ENCODE measurements at regions not wholly inside any gene's neighbourhood (a gene's known extent, or its start where the extent isn't known, plus 50 kb on each side); places are given as distances from the start of the nearest gene placed in this dataset.

GRCh38 chr2:174016447-174016846 lies 51.3 kb upstream of the SP3 start (continued):
- no peak for TF ChIP-seq ZNF462 (CRISPR knock-in tag; IDR thresholded peaks at IDR 0.05)
- no peak for TF ChIP-seq JUNB (IDR thresholded peaks at IDR 0.05; ENCODE audit: unreplicated experiment)
- TF ChIP-seq NANOG (IDR thresholded peaks at IDR 0.05; ENCODE audit: borderline replicate concordance): no peak
- no peak for TF ChIP-seq ZNF114 (CRISPR knock-in tag; IDR thresholded peaks at IDR 0.05)
- TF ChIP-seq ZNF331 (CRISPR knock-in tag; IDR thresholded peaks at IDR 0.05; ENCODE audit: low read depth): no peak

- Histone ChIP-seq H3K4me3 (no peak overlapping the region), H3K79me2 (replicated peaks; ENCODE audit: insufficient read depth) (no peaks in the 10 kb centered on the region), H3K36me3 (ENCODE audit: insufficient read depth) (no peaks in the 10 kb centered on the region), H2AFZ (no peak overlapping the region), H4K20me1 (replicated peaks; ENCODE audit: insufficient read depth) (no peaks in the 10 kb centered on the region), H3K9me2 (ENCODE audit: insufficient read depth) (no peaks in the 10 kb centered on the region), H3K27me3 (ENCODE audit: insufficient read depth) (peaks cover 12% of the 10 kb centered on the region; the same call in 1 of the 2 replicates), H3K4me2 (no peak overlapping the region), H3K27ac (ENCODE audit: low read depth) (no peak overlapping the region), H3K4me1 (ENCODE audit: insufficient read depth) (peaks cover 26% of the 10 kb centered on the region), H3F3A (replicated peaks; ENCODE audit: low read depth) (no peaks in the 10 kb centered on the region)
- H3K27ac Mint-ChIP-seq: no peak overlapping the region
- H3K4me1 Mint-ChIP-seq: peaks cover 25% of the 10 kb centered on the region
- no peaks in the 10 kb centered on the region for H3K9me3 Mint-ChIP-seq
- H3K36me3 Mint-ChIP-seq (ENCODE audit: low read depth): no peaks in the 10 kb centered on the region
- H3K27me3 Mint-ChIP-seq (ENCODE audit: insufficient read depth, low read depth, poor library complexity): peaks cover 6% of the 10 kb centered on the region
- TF ChIP-seq ZNF331 (CRISPR knock-in tag; IDR thresholded peaks at IDR 0.05; ENCODE audit: low read depth): no peak
- no peak for TF ChIP-seq ETS1 (IDR thresholded peaks at IDR 0.05)
- TF ChIP-seq ZNF462 (CRISPR knock-in tag; IDR thresholded peaks at IDR 0.05): no peak
- no peak for TF ChIP-seq ZNF114 (CRISPR knock-in tag; IDR thresholded peaks at IDR 0.05)
- TF ChIP-seq JUNB (IDR thresholded peaks at IDR 0.05; ENCODE audit: unreplicated experiment): no peak
- no peak for TF ChIP-seq EZH2phosphoT487 (IDR thresholded peaks at IDR 0.05; ENCODE audit: unreplicated experiment)
- TF ChIP-seq CREB1 (CRISPR knock-in tag; IDR thresholded peaks at IDR 0.05; ENCODE audit: low read depth): no peak
- no peak overlapping the region for H3K4me3 Mint-ChIP-seq
- DNase-seq (ENCODE audit: low spot score) (no peak), ATAC-seq (no peak)
Observed at GRCh38 chr2:174015428-174015827, 50.3 kb upstream of the SP3 start.

Data from GM23338 (cell line).